IPS-20b (cell line): ENCODE measurements at regions not wholly inside any gene's neighbourhood (a gene's known extent, or its start where the extent isn't known, plus 50 kb on each side); places are given as distances from the start of the nearest gene placed in this dataset.

ENCODE experiments used
- H3K27ac ChIP-seq: one replicate; pipeline ENCODE4 v1.5.1; 2013; ENCODE audit warnings: low read length
- H3K27me3 ChIP-seq: 2 replicates; pipeline ENCODE4 v1.6.1; 2013; ENCODE audit warnings: mild to moderate bottlenecking, low read length, inconsistent platforms; ENCODE audit not compliant: insufficient read depth
- H3K36me3 ChIP-seq: 2 replicates; pipeline ENCODE4 v1.6.1; 2013; ENCODE audit warnings: low read depth, mild to moderate bottlenecking, inconsistent platforms, low read length, moderate library complexity; ENCODE audit not compliant: insufficient read depth
- H3K4me1 ChIP-seq: 2 replicates; pipeline ENCODE4 v1.6.1; 2013; ENCODE audit warnings: mild to moderate bottlenecking, control low read depth, inconsistent platforms, low read length, moderate library complexity; ENCODE audit not compliant: insufficient read depth
- H3K4me3 ChIP-seq: 2 replicates; pipeline ENCODE4 v1.5.1; 2013; ENCODE audit warnings: mild to moderate bottlenecking, low read length, inconsistent platforms
- H3K9ac ChIP-seq: 2 replicates; pipeline ENCODE4 v1.6.1; 2013; ENCODE audit warnings: low read depth, mild to moderate bottlenecking, inconsistent platforms, low read length, moderate library complexity
- H3K9me3 ChIP-seq: 2 replicates; pipeline ENCODE4 v1.6.1; 2013; ENCODE audit warnings: mild to moderate bottlenecking, low read depth, low read length, inconsistent platforms; ENCODE audit not compliant: insufficient read depth

- no peaks in the 10 kb centered on the region for H3K9me3 ChIP-seq
- 0 out of 2 replicates have a peak, but pooled peaks cover 3% of the 10 kb centered on the region for H3K4me1 ChIP-seq
- H3K9ac ChIP-seq: no peak overlapping the region
- H3K27me3 ChIP-seq: no peaks in the 10 kb centered on the region
- no peaks in the 10 kb centered on the region for H3K36me3 ChIP-seq
- H3K4me3 ChIP-seq: no peak overlapping the region
- H3K27ac ChIP-seq: no peak overlapping the region
Measured at GRCh38 chr3:159584421-159584820, 404.2 kb upstream of the IL12A start.

- Histone ChIP-seq H3K9ac (no peak overlapping the region), H3K4me1 (0 out of 2 replicates have a peak, but pooled peaks cover 3% of the 10 kb centered on the region), H3K4me3 (no peak overlapping the region), H3K9me3 (no peaks in the 10 kb centered on the region), H3K36me3 (no peaks in the 10 kb centered on the region), H3K27me3 (no peaks in the 10 kb centered on the region), H3K27ac (no peak overlapping the region)
Measured at GRCh38 chr3:159586571-159587202, 401.9 kb upstream of the IL12A start.

- no peak overlapping the region for H3K27ac ChIP-seq
- H3K4me3 ChIP-seq: no peak overlapping the region
- no peak overlapping the region for H3K9ac ChIP-seq
- H3K27me3 ChIP-seq: no peaks in the 10 kb centered on the region
- H3K9me3 ChIP-seq: no peaks in the 10 kb centered on the region
- H3K4me1 ChIP-seq: no peaks in the 10 kb centered on the region
- H3K36me3 ChIP-seq: no peaks in the 10 kb centered on the region
Measured at GRCh38 chr3:159593927-159594605, 394.6 kb upstream of the IL12A start.

- Histone ChIP-seq H3K27me3 (no peaks in the 10 kb centered on the region), H3K9ac (no peak overlapping the region), H3K36me3 (no peaks in the 10 kb centered on the region), H3K4me1 (no peaks in the 10 kb centered on the region), H3K4me3 (no peak overlapping the region), H3K9me3 (peaks cover 6% of the 10 kb centered on the region; the same call in 1 of the 2 replicates), H3K27ac (no peak overlapping the region)
Measured at GRCh38 chr3:159600291-159600690, 388.3 kb upstream of the IL12A start.

- Histone ChIP-seq H3K27ac (no peak overlapping the region), H3K9me3 (peaks cover 6% of the 10 kb centered on the region; the same call in 1 of the 2 replicates), H3K27me3 (no peaks in the 10 kb centered on the region), H3K4me1 (no peaks in the 10 kb centered on the region), H3K36me3 (no peaks in the 10 kb centered on the region), H3K9ac (no peak overlapping the region), H3K4me3 (no peak overlapping the region)
Measured at GRCh38 chr3:159604151-159604581, 384.5 kb upstream of the IL12A start.

- Histone ChIP-seq H3K27ac (no peak overlapping the region), H3K9ac (no peak overlapping the region), H3K4me1 (no peaks in the 10 kb centered on the region), H3K4me3 (no peak overlapping the region), H3K9me3 (no peaks in the 10 kb centered on the region), H3K36me3 (no peaks in the 10 kb centered on the region), H3K27me3 (no peaks in the 10 kb centered on the region)
Measured at GRCh38 chr3:159605101-159605500, 383.5 kb upstream of the IL12A start.

- H3K9ac ChIP-seq: no peak overlapping the region
- no peak overlapping the region for H3K27ac ChIP-seq
- no peaks in the 10 kb centered on the region for H3K36me3 ChIP-seq
Measured at GRCh38 chr3:159605776-159606175, 382.9 kb upstream of the IL12A start.

GRCh38 chr3:159607856-159608255 lies 380.8 kb upstream of the IL12A start:
- Histone ChIP-seq H3K4me1 (no peaks in the 10 kb centered on the region), H3K27me3 (no peaks in the 10 kb centered on the region), H3K9me3 (no peaks in the 10 kb centered on the region), H3K4me3 (no peak overlapping the region), H3K9ac (no peak overlapping the region), H3K27ac (no peak overlapping the region), H3K36me3 (no peaks in the 10 kb centered on the region)

More at GRCh38 chr3:159605776-159606175, 382.9 kb upstream of the IL12A start:
- Histone ChIP-seq H3K9me3 (no peaks in the 10 kb centered on the region), H3K4me1 (no peaks in the 10 kb centered on the region), H3K4me3 (no peak overlapping the region), H3K27me3 (no peaks in the 10 kb centered on the region)

- H3K9ac ChIP-seq: no peak overlapping the region
- H3K27me3 ChIP-seq: no peaks in the 10 kb centered on the region
- no peak overlapping the region for H3K27ac ChIP-seq
- H3K9me3 ChIP-seq: no peaks in the 10 kb centered on the region
- H3K36me3 ChIP-seq: no peaks in the 10 kb centered on the region
- no peak overlapping the region for H3K4me3 ChIP-seq
- H3K4me1 ChIP-seq: no peaks in the 10 kb centered on the region
Measured at GRCh38 chr3:159608311-159608710, 380.3 kb upstream of the IL12A start.

- H3K4me1 ChIP-seq: no peaks in the 10 kb centered on the region
- H3K27me3 ChIP-seq: no peaks in the 10 kb centered on the region
- H3K27ac ChIP-seq: no peak overlapping the region
Measured at GRCh38 chr3:159609625-159610024, 379.0 kb upstream of the IL12A start.

GRCh38 chr3:159616234-159616825 lies 372.3 kb upstream of the IL12A start:
- H3K27ac ChIP-seq: no peak overlapping the region
- H3K9ac ChIP-seq: no peak overlapping the region
- H3K4me3 ChIP-seq: no peak overlapping the region
- no peaks in the 10 kb centered on the region for H3K9me3 ChIP-seq
- H3K4me1 ChIP-seq: peaks cover 11% of the 10 kb centered on the region; the same call in 1 of the 2 replicates
- H3K27me3 ChIP-seq: no peaks in the 10 kb centered on the region
- no peaks in the 10 kb centered on the region for H3K36me3 ChIP-seq

More at GRCh38 chr3:159609625-159610024, 379.0 kb upstream of the IL12A start:
- Histone ChIP-seq H3K9ac (no peak overlapping the region), H3K4me3 (no peak overlapping the region), H3K36me3 (no peaks in the 10 kb centered on the region), H3K9me3 (no peaks in the 10 kb centered on the region)
